HUDEP-2 (cell line): ENCODE measurements at regions not wholly inside any gene's neighbourhood (a gene's known extent, or its start where the extent isn't known, plus 50 kb on each side); places are given as distances from the start of the nearest gene placed in this dataset.
"Not testable (repeated sequence)": the region's sequence is repeated elsewhere in the genome, so short reads cannot be mapped to it uniquely, and the experiment has no call there.

Experiments
- DNase-seq, 76 experiments: peaks; one replicate each; lab custom pipeline; 2025; ENCODE audit not compliant: unreplicated experiment in 76 of 76; lab: John Stamatoyannopoulos, UW

DNA sequence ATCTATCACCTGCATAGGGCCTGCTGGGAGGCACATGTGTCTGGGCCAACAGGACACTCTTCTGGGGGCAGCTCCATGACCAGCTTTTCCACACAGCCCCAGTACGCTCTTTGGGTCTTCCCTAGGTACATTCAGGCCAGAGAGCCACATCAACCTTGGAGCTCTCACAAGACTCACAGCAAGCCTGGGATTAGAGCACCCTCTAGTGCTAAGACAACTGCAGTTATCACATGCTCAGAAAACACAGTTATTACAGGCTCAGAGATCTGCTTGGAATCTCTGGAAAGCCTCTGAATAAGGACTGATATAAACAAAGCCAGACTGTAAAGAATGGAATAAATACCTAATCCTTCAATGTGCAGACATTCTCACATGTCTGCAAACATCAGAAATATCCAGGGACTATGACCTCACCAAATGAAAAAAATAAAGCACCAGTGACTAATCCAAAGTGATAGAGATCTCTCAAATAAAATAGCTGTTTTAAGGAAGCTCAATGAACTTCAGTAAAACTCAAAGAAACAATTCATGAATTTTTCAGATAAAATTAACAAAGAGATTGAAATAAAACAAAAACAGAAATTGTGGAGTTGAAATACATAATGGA lies 563.9 kb upstream of the NR5A2 start:
- peak in 22 of 76 experiments; percentile 0 to 54 (median 16) for DNase-seq

DNA sequence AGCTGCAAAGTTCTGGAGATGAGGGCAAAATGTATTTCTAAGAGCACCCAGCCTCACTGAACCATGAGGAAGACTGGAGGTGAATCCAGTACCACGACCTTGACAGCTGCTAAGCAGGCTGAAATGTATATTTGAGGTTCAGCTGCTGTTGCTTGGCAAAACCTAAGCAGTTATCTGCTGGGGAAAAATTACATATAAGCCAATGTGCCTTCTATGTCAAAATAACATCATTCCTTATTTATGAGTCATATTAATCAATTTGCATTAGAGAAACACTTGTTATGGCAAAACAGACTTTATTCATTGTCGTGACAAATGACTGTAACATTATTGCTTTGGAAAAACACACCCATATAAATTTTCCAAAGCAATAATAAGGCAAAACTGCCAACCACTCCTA lies 560.5 kb upstream of the NR5A2 start:
- no peak for DNase-seq

- no peak for DNase-seq
Measured at GRCh38 chr1:199472018-199472417, 555.5 kb upstream of the NR5A2 start.

GRCh38 chr1:199472978-199473377 lies 554.5 kb upstream of the NR5A2 start:
- DNase-seq = no peak

DNA sequence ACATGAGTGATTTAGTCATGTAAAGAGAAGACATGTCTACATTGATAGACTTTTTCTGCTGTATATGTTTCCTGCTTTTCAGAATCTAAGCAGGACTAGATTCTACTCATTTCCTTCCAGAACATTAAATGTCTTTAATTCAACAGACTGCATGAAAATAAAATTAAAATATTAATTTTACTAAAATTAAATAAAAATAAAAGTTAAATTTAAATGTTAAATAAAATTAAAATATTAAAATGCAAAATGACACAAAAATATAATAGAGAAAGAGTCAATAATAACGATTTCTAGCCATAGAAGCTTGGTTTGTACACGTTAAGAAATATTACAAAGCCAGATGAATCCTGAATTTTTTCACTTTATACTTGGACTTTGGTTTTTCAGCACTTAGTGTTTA lies 552.8 kb upstream of the NR5A2 start:
- DNase-seq = no peak

- DNase-seq = no peak
Measured at GRCh38 chr1:199482426-199482825, 545.1 kb upstream of the NR5A2 start.

DNA sequence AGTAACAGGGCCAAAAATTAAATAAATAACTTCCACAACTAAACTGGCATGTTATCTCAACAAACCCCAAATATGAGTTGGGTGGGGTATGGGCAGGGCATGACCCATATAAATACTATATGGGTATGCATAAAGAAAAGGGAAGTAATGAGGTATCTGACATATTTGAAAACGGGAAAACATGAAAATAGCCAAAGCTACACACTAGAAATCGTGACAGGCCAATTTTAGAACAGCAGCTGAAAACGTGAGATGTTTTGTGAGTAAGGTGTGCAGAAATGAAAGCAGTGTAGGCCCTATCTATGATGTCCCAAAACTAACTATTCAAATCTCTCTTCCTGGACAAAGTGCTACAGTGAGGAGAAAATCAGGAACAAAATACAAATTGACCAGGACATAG lies 537.9 kb upstream of the NR5A2 start:
- no peak for DNase-seq

DNA sequence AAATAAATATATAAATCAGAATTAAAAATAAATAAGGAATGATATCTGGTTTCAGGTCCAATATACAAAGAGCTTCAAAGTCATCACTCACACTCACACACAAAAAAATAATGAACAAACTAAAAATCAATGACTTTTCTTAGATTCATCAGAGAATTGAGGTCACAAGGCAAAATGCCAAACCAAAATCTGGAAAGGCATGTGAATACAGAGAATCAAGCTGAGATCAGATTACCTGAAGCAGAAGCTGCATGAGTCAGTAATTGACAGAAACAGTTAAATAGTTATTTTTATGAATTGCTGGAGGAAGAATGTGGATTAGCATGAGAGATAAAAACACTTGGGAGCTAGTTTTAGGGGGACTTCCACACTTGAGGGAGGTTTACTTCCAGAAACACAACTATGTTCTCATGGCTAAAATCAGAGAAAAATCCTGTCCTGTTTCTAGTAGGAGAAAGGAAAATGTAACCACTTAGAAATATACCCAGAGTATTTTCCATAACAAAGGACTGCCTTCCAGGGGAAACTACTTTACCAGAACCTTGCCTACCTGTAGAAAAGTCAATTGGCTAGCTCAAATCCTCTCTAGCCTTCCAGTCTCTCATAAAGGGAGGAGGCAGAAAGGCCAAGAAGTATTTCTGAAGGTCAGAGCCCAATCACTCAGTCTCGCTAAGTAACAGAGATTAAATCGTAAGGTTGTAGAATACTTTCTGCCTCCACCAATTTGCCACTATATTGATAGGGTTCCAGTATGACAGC lies 536.6 kb upstream of the NR5A2 start:
- DNase-seq = peak in 1 of 76 experiments; percentile 2

- no peak for DNase-seq
Measured at GRCh38 chr1:199495432-199495831, 532.1 kb upstream of the NR5A2 start.

DNA sequence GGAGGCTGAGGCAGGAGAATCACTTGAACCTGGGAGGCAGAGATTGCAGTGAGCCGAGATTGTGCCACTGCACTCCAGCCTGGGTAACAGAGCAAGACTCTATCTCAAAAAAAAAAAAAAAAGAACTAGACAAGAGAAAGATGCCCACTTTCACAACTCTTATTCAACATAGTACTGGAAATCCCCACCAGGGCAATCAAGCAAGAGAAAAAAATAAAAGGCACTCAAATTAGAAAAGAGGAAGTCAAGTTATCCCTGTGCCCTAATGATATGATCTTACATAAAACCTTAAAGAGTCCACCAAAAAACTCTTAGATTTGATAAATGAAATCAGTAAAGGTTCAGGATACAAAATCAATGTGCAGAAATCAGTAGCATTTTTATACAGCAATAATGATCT lies 528.7 kb upstream of the NR5A2 start:
- not testable (repeated sequence) for DNase-seq

GRCh38 chr1:199508072-199508471 lies 519.4 kb upstream of the NR5A2 start:
- DNase-seq = no peak

GRCh38 chr1:199508653-199509052 lies 518.9 kb upstream of the NR5A2 start:
- DNase-seq = no peak

DNA sequence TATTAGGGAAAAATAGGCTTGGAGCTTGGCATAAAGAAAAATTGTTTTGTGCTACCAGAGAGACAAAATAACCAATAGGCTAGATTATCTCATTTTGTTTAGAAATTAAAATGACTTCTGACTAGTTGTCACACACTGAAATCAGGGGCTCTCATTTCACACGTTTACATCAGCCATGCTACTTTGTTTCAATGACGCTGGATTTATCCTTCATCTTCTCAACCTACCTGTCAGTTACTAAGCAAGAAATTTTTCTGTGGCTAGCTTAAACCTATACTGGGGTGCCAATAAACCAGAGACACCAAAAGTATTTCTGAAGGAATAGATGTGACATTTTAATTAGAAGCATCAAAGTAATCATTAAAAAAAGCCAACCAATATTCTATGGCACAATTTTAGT lies 518.1 kb upstream of the NR5A2 start:
- no peak for DNase-seq

GRCh38 chr1:199510314-199510713 lies 517.2 kb upstream of the NR5A2 start:
- DNase-seq = no peak

- no peak for DNase-seq
Measured at GRCh38 chr1:199512037-199512710, 515.3 kb upstream of the NR5A2 start.

- DNase-seq = no peak
Measured at GRCh38 chr1:199515261-199515660, 512.2 kb upstream of the NR5A2 start.

GRCh38 chr1:199522338-199522737 lies 505.2 kb upstream of the NR5A2 start:
- DNase-seq = no peak

DNA sequence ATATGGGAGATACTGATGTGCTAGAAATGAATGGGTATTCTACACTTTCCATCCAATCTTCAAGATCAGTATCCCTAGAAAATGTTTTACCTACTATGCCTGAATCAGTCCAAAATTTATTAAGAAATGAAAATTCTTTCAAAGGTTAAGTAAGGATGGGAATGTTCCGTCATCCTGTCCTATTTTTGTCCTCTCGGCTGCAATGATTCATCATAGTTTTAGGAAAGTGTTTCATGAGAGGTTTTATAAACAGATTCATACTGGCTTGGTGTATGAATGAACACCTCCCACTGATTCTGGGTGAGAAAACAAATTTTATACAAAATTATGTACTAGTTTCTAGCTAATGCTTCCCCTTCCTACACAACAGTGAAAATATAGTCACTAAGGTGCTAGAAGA lies 504.6 kb upstream of the NR5A2 start:
- no peak for DNase-seq

DNA sequence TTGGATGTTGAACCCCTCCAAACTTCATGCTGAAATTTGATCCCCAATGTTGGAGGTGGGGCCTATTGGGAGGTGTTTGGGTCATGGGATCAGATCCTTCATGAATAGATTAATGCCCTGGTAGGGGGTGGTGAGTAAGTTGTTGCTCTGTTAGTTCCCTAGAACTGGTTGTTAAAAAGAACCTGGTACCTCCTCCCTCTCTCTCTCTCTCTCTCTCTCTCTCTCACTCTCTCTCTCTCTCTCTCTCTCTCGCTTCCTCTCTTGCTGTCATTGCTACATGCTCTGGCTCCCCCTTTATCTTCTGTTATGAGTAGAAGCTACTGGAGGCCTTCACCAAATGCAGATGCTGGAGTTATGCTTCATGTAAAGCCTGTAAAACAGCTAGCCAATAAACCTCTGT lies 498.2 kb upstream of the NR5A2 start:
- DNase-seq = no peak

- DNase-seq = not testable (repeated sequence)
Measured at GRCh38 chr1:199533361-199533760, 494.1 kb upstream of the NR5A2 start.

DNA sequence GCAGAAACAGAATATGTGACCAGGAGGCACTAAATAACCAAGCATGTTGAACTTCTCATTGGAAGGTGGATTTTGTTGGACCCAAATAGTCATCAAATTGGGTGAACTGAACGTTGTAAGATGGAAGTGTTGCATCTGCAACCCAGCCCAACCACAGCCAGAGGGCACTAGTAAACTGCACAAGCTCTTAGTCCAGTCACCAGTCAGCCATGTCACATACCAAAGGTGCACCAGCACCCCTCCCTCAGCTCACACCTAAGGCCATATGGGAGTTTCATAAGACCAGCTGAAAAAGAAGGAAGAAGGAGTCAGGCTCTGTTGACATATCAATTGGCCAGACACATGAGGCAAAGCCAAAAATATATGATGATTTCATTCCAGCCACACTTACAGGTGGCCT lies 481.7 kb upstream of the NR5A2 start:
- DNase-seq = no peak

- DNase-seq = no peak
Measured at GRCh38 chr1:199546323-199546722, 481.2 kb upstream of the NR5A2 start.
